COLO668 (cell line): ENCODE measurements at regions not wholly inside any gene's neighbourhood (a gene's known extent, or its start where the extent isn't known, plus 50 kb on each side); places are given as distances from the start of the nearest gene placed in this dataset.

ENCODE experiments used
- DNase-seq: peaks from one replicate; lab custom pipeline; 2025; ENCODE audit not compliant: unreplicated experiment; lab: John Stamatoyannopoulos, UW

GRCh38 chr17:14688134-14688533 lies 387.3 kb downstream of the HS3ST3B1 start:
- no peak for DNase-seq

- DNase-seq, result no peak
These were observed 371.9 kb downstream of the HS3ST3B1 start for GRCh38 chr17:14672830-14673229.

GRCh38 chr17:14670861-14671260 lies 370.0 kb downstream of the HS3ST3B1 start:
- no peak for DNase-seq

DNA sequence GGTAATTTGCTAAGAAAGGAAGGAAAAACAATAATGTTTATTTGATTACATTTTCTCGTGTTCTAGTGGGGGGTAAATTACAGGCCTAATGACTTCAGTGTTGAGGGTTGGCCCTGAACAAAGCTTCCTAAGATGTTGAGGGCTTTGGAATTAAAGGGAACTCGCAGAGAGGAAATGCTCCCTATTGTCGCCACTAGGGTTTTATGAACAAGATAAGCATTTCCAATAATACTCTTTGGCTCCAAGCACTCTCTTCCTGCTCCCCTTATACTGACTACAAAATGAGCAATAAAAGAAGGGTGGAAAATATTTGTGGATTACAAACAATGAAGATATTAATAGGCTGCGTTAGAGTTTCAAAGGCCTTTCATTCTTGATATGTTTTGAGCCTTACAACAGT lies 363.6 kb downstream of the HS3ST3B1 start:
- no peak for DNase-seq

DNA sequence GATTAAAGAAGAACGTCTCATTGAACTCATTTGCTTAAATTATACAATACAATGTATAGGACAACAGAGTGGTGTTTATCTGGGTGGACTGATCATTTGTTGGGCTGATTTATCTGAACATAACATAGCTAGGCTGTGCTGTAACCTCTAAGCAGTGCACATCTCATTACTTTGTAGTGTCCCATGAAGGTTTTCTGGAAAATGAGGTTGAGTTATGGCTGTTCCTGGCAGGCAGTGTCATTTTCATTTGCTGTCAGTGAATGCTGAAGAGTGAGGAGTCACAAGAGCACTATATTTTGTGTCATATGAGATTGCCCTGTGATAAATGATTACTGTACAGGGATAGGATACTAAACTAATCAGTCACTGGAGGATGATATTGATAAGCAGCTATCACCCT lies 340.2 kb downstream of the HS3ST3B1 start:
- no peak for DNase-seq

GRCh38 chr17:14637260-14637659 lies 336.4 kb downstream of the HS3ST3B1 start:
- no peak for DNase-seq

DNA sequence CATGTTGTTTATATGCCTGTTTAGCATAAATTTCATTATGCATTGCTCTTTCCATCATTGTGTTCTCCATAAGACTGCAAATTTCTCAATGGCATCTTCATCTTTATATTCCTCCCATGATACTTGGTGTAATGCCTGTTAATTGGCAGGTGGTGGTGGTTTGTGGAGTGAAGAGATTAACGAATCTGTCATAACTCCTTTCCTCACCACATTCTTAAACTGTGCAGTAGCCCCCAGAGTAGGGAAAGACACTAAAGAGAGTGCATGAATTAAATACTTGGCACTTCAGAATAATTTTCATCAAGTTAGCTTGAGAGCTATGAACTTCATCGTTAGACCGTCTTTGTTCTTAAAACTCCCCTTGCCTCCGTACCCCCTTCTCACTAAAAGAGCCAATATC lies 329.7 kb downstream of the HS3ST3B1 start:
- no peak for DNase-seq

- no peak for DNase-seq
These were observed 329.2 kb downstream of the HS3ST3B1 start for GRCh38 chr17:14630046-14630445.

DNA sequence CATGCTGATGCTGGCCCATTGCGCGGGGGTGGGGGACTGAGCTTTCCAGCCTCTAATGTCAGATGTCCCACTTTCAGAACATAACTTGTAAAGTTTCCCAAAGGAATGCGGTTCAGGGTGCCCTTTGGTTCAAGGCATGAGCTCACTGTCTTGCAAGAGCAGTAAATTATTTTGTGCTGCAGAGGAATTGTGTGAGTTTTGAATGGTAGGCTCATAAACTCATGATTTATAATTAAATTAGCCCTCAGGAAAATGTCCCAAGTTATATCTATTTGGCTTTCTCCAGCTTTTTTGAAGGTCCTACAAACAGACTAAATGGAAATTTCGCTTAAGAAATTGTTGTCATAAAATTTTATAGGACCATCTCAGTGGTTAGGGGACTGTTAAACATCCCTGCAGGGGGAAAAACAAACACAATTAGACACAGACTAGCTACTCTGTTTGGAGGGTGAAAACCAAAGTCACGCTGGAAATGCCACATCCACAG lies 321.8 kb downstream of the HS3ST3B1 start:
- DNase-seq, result no peak

GRCh38 chr17:14621826-14622614 lies 321.1 kb downstream of the HS3ST3B1 start:
- no peak for DNase-seq

DNA sequence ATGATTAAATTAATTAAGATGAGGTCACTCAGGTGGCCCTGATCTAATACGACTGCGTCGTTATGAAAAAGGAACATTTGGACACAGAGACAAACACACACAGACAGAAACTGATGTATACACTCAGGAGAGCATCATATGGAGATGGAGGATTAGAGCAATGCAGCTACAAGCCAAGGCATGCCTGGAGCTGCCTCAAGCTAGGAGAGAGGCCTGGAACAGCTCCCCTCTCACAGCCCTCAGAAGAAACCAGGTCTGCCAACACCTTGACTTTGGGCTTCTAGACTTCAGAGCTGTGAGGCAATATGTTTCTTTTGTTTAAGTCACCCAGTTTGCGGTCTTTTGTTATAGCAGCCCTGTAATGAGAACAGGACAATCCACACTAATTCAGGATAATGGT lies 318.9 kb downstream of the HS3ST3B1 start:
- no peak for DNase-seq

GRCh38 chr17:14616528-14616927 lies 315.6 kb downstream of the HS3ST3B1 start:
- no peak for DNase-seq

DNA sequence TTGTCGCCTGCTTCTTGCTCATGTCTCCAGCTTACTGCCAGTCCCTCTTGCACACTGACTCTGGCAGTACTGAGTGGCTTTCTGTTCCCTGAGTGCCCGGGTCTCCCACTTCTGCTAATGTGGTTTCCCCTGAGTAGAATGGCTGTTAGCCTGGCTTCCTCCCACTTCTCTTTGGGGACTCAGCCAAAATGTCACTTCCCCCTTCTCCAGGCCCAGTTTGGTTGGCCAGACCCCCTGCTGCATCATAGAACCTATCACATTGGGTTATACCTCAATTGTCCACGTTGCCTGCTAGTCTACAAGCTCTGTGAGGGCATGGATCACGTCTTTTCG lies 304.4 kb downstream of the HS3ST3B1 start:
- DNase-seq, result no peak

- no peak for DNase-seq
These were observed 303.8 kb downstream of the HS3ST3B1 start for GRCh38 chr17:14604591-14605266.

- DNase-seq, result no peak
These were observed 295.3 kb downstream of the HS3ST3B1 start for GRCh38 chr17:14596224-14596623.

GRCh38 chr17:14595656-14596055 lies 294.8 kb downstream of the HS3ST3B1 start:
- DNase-seq, result no peak

DNA sequence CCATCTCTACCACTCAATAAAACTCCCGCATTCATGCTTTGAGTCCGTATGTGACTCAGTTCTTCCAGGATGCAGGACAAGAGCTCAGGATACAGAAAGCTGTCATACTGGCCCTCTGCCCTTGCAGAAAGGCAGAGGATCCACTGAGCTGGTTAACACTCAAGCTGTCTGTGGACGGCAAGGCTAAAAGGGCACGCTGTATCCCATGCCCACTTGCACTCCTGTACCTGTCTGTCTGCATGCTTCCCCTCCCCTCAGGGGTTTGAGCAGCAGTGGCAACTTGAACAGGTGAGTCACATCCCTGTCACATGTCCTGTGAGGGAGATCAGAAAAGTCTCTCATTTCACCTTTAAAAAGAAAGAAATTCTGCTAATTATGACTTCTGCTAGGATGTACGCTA lies 293.8 kb downstream of the HS3ST3B1 start:
- DNase-seq, result no peak

GRCh38 chr17:14593956-14594355 lies 293.1 kb downstream of the HS3ST3B1 start:
- DNase-seq, result no peak

- DNase-seq, result no peak
These were observed 289.8 kb downstream of the HS3ST3B1 start for GRCh38 chr17:14590459-14591250.

DNA sequence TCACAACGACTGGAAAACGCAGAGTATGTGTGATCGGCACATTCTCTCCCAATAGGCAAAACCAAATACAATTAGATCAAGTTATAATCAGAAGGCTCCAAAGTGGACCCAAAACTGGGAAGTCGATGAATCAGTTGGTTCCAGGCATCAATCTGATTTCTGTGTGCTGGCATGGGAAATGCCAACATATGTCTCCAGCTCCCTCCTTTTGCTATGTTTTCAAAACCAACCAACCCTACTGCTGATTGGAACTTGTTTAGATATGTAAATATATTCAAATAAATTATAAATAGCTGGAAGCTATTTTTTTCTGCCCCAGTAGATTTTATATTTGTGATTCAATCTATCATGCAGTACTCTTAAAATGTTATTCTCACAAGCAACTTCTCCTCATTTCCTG lies 284.2 kb downstream of the HS3ST3B1 start:
- no peak for DNase-seq

DNA sequence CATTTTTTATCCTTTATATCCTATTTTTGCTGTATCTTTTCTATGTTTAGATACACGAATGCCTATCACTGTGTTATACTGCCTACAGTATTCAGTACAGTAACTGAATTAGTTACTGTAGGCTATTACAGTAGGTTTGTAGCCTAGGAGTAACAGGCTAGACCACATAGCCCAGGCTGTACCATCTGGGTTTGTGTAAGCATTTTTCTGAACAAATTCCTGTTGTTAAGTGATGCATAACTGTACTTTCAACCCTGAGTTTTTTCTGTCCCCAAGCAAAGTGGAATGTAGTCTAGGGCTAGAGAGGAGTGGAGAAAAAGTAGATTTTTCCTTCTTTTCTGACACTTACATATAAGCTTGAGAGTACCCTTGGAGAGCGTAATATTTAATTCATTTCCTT lies 282.1 kb downstream of the HS3ST3B1 start:
- DNase-seq, result no peak
